ENCODE measurements at regions not wholly inside any gene's neighbourhood (a gene's known extent, or its start where the extent isn't known, plus 50 kb on each side); places are given as distances from the start of the nearest gene placed in this dataset.
A peak's percentile ranks its signal among the peaks of the same experiment; 100 is the strongest.

- DNase-seq: no peak
These were observed 133.2 kb downstream of the AQP9 start for GRCh38 chr15:58271410-58271809.

- no peak for DNase-seq
These were observed 134.9 kb downstream of the AQP9 start for GRCh38 chr15:58273104-58273503.

GRCh38 chr15:58274885-58275284 is 136.7 kb downstream of the AQP9 start:
- no peak for DNase-seq

GRCh38 chr15:58275785-58276184 is 137.6 kb downstream of the AQP9 start:
- DNase-seq: no peak

- DNase-seq: no peak
These were observed 138.7 kb downstream of the AQP9 start for GRCh38 chr15:58276924-58277323.

GRCh38 chr15:58277333-58277732 is 139.2 kb downstream of the AQP9 start:
- DNase-seq: no peak

- DNase-seq: no peak
These were observed 140.9 kb downstream of the AQP9 start for GRCh38 chr15:58279106-58279505.

GRCh38 chr15:58279654-58280053 is 141.5 kb downstream of the AQP9 start:
- no peak for DNase-seq

GRCh38 chr15:58282060-58282708 is 144.0 kb downstream of the AQP9 start:
- DNase-seq: peak; percentile 85 to 89

- DNase-seq: no peak
These were observed 145.1 kb downstream of the AQP9 start for GRCh38 chr15:58283302-58283701.

- no peak for DNase-seq
These were observed 146.1 kb downstream of the AQP9 start for GRCh38 chr15:58284293-58284692.

GRCh38 chr15:58285212-58285920 is 146.4 kb upstream of the LIPC start:
- no peak for DNase-seq

GRCh38 chr15:58285921-58286278 is 145.9 kb upstream of the LIPC start:
- no peak for DNase-seq

GRCh38 chr15:58286523-58286922 is 145.3 kb upstream of the LIPC start:
- no peak for DNase-seq

GRCh38 chr15:58287891-58288290 is 143.9 kb upstream of the LIPC start:
- DNase-seq: no peak

GRCh38 chr15:58288592-58288991 is 143.2 kb upstream of the LIPC start:
- DNase-seq: no peak

- DNase-seq: no peak
These were observed 139.9 kb upstream of the LIPC start for GRCh38 chr15:58291848-58292247.

- DNase-seq: no peak
These were observed 139.0 kb upstream of the LIPC start for GRCh38 chr15:58292751-58293175.

GRCh38 chr15:58293622-58294550 is 137.9 kb upstream of the LIPC start:
- no peak for DNase-seq

GRCh38 chr15:58294681-58295254 is 137.0 kb upstream of the LIPC start:
- no peak for DNase-seq

GRCh38 chr15:58295637-58296215 is 136.1 kb upstream of the LIPC start:
- DNase-seq: no peak

GRCh38 chr15:58296276-58296675 is 135.5 kb upstream of the LIPC start:
- DNase-seq: no peak

GRCh38 chr15:58297639-58298038 is 134.2 kb upstream of the LIPC start:
- no peak for DNase-seq
